C4-2B (cell line): ENCODE measurements at regions not wholly inside any gene's neighbourhood (a gene's known extent, or its start where the extent isn't known, plus 50 kb on each side); places are given as distances from the start of the nearest gene placed in this dataset.
A peak's percentile ranks its signal among the peaks of the same experiment; 100 is the strongest.

Experiments
- H3K27ac ChIP-seq: fragments of 450-650 bp; 2 replicates; pipeline ENCODE4 v1.5.1; 2017
- CTCF ChIP-seq: fragments of 450-650 bp; conservative IDR thresholded peaks from 2 replicates; pipeline ENCODE4 v1.5.1; 2017; ENCODE audit warnings: mild to moderate bottlenecking
- ZFX ChIP-seq: fragments of 450-650 bp; IDR thresholded peaks from 2 replicates; pipeline ENCODE4 v1.6.1; 2017

DNA sequence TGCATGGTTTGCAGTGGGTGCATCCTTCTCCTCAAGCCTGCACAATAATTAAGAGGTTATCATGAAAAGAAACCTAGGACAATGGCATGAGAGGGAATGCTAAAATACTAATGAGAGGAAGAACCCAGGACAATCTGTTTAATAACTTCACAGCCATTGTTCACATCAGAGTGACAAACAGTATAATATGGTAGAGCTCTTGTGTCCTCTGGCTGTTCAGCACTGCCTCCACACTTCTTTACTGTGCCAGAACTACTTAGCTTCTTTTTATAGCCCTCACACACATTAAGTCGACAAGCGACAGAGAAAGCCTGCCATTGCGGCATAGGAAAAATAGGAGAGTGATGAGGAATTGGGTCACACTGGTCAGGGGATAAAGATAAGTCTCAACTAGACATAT lies 65.0 kb upstream of the MEIS2 start:
- no peak for TF ChIP-seq CTCF
- no peak for TF ChIP-seq ZFX
- H3K27ac ChIP-seq = no peak overlapping the region

DNA sequence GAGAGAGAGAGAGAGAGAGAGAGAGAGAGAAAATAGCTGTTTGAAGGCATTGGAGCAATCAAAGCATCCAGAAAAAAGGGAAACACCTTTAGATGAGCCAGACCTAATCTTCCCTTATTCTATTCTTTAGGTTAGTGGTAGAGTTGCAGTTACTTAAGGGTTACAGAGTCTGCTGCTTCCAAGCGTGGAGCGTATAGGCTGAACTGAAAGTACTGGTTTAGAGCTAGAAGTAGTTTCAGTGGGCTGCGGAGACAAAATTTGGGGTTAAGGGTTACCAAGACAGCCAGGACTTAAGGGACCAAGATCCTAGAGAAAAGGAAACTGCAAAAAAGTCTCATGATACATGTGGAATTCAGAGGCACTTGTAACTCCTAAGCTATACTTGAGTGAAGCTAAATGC lies 66.1 kb upstream of the MEIS2 start:
- H3K27ac ChIP-seq = no peak overlapping the region
- TF ChIP-seq CTCF = no peak
- TF ChIP-seq ZFX = no peak

GRCh38 chr15:37181339-37181738 lies 81.0 kb upstream of the MEIS2 start:
- no peak for TF ChIP-seq CTCF
- no peak for TF ChIP-seq ZFX

GRCh38 chr15:37199545-37199944 lies 99.2 kb upstream of the MEIS2 start:
- no peak overlapping the region for H3K27ac ChIP-seq
- no peak for TF ChIP-seq CTCF
- no peak for TF ChIP-seq ZFX

More at GRCh38 chr15:37181339-37181738, 81.0 kb upstream of the MEIS2 start:
- no peak overlapping the region for H3K27ac ChIP-seq

DNA sequence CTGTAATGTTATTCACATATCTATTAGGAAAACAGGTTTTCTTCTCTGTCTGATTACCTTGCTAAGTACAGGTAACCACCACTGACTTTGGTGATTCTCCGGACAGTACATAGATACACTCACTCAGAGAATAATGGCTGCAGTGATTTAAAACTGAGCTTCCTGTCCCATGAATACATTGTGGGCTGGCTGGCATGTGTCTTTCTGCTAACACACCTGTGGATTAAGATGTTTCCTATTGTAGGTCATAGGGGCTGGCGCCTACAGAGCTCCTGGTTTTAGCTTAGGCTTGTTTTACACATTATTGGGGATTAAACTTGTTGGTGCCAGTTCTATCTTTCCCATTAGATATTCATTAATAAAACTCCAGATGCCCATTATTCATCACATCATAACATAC lies 102.7 kb upstream of the MEIS2 start:
- TF ChIP-seq CTCF (no peak), ZFX (no peak)
- no peak overlapping the region for H3K27ac ChIP-seq

GRCh38 chr15:37204692-37205091 lies 104.3 kb upstream of the MEIS2 start:
- no peak overlapping the region for H3K27ac ChIP-seq
- TF ChIP-seq CTCF (peak; percentile 33), ZFX (no peak)

DNA sequence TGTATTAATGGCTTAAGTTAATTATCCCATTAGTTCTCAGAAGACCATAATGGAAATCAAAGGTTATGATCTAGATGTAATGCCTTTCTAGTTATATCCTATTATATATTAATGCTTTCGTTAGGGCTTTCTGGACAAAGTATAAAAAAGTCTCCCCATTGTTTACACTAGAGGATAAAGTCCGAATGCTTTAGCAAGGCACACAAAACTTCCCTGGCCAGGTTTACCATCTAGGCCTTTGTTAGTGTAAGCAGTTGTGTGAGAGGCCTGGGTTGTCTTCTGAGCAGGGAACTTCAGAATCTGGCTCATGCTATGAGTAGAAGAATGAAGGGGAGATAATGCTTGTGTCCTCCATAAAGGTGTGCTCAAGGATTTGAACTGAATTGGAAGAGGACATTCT lies 106.3 kb upstream of the MEIS2 start:
- no peak for TF ChIP-seq ZFX
- no peak for TF ChIP-seq CTCF
- no peak overlapping the region for H3K27ac ChIP-seq
